Activated CD4-positive, alpha-beta memory T cell treated with anti-CD3 and anti-CD28 coated beads, Interleukin-2, amount 10 ng/mL, durations not matched to agents 7 days and 5 days (primary cell): ENCODE measurements at regions not wholly inside any gene's neighbourhood (a gene's known extent, or its start where the extent isn't known, plus 50 kb on each side); places are given as distances from the start of the nearest gene placed in this dataset.

ENCODE experiments used
- CTCF ChIA-PET: fragments of 350-600 bp; sonication (Branson Sonifier 250); formaldehyde crosslinking; loops from one replicate; lab custom pipeline; 2021; ENCODE audit warnings: antibody characterized with exemption, inconsistent platforms; lab: Charles Lee
- POLR2A ChIA-PET: fragments of 350-600 bp; sonication (Branson Sonifier 250); formaldehyde crosslinking; loops from one replicate; lab custom pipeline; 2021; ENCODE audit warnings: antibody characterized with exemption; lab: Charles Lee
- DNase-seq: peaks from one replicate; pipeline ENCODE4 v3.0.0-alpha.2; 2020
- H3K27ac Mint-ChIP-seq: one replicate; pipeline ENCODE4 v1.8.0; 2021; ENCODE audit warnings: mild to moderate bottlenecking, mixed read lengths
- H3K27me3 Mint-ChIP-seq: one replicate; pipeline ENCODE4 v1.8.0; 2021; ENCODE audit warnings: mixed read lengths
- H3K36me3 Mint-ChIP-seq: one replicate; pipeline ENCODE4 v1.8.0; 2021; ENCODE audit warnings: low read depth, mixed read lengths
- H3K4me1 Mint-ChIP-seq: one replicate; pipeline ENCODE4 v1.8.0; 2021; ENCODE audit warnings: mixed read lengths
- H3K4me3 Mint-ChIP-seq: one replicate; pipeline ENCODE4 v1.8.0; 2021; ENCODE audit warnings: mild to moderate bottlenecking, mixed read lengths
- H3K9me3 Mint-ChIP-seq: one replicate; pipeline ENCODE4 v1.8.0; 2021; ENCODE audit warnings: mixed read lengths

GRCh38 chr12:114855678-114856077 lies 171.7 kb upstream of the TBX3 start:
- no peaks in the 10 kb centered on the region for H3K27me3 Mint-ChIP-seq
- H3K27ac Mint-ChIP-seq, result no peak overlapping the region
- DNase-seq, result no peak
- H3K4me1 Mint-ChIP-seq, result no peaks in the 10 kb centered on the region
- ChIA-PET CTCF (no interaction called here), POLR2A (no interaction called here)
- no peaks in the 10 kb centered on the region for H3K36me3 Mint-ChIP-seq
- peaks cover 19% of the 10 kb centered on the region for H3K9me3 Mint-ChIP-seq
- no peak overlapping the region for H3K4me3 Mint-ChIP-seq

GRCh38 chr12:114852976-114853529 lies 169.1 kb upstream of the TBX3 start:
- no peaks in the 10 kb centered on the region for H3K36me3 Mint-ChIP-seq
- POLR2A ChIA-PET, result no interaction called here
- no peak overlapping the region for H3K4me3 Mint-ChIP-seq
- no peaks in the 10 kb centered on the region for H3K27me3 Mint-ChIP-seq
- DNase-seq, result no peak
- H3K4me1 Mint-ChIP-seq, result no peaks in the 10 kb centered on the region
- no peak overlapping the region for H3K27ac Mint-ChIP-seq
- CTCF ChIA-PET, result no interaction called here
- peaks cover 22% of the 10 kb centered on the region for H3K9me3 Mint-ChIP-seq

GRCh38 chr12:114851981-114852380 lies 168.0 kb upstream of the TBX3 start:
- CTCF ChIA-PET, result no interaction called here
- no peaks in the 10 kb centered on the region for H3K36me3 Mint-ChIP-seq

GRCh38 chr12:114850661-114851275 lies 166.8 kb upstream of the TBX3 start:
- ChIA-PET CTCF (no interaction called here), POLR2A (no interaction called here)
- H3K4me3 Mint-ChIP-seq, result no peak overlapping the region
- no peak overlapping the region for H3K27ac Mint-ChIP-seq
- H3K27me3 Mint-ChIP-seq, result no peaks in the 10 kb centered on the region
- peaks cover 23% of the 10 kb centered on the region for H3K9me3 Mint-ChIP-seq
- no peak for DNase-seq
- no peaks in the 10 kb centered on the region for H3K4me1 Mint-ChIP-seq
- H3K36me3 Mint-ChIP-seq, result no peaks in the 10 kb centered on the region

More at GRCh38 chr12:114851981-114852380, 168.0 kb upstream of the TBX3 start:
- H3K4me1 Mint-ChIP-seq, result no peaks in the 10 kb centered on the region
- POLR2A ChIA-PET, result no interaction called here
- H3K27ac Mint-ChIP-seq, result no peak overlapping the region
- H3K9me3 Mint-ChIP-seq, result peaks cover 25% of the 10 kb centered on the region
- H3K4me3 Mint-ChIP-seq, result no peak overlapping the region
- no peaks in the 10 kb centered on the region for H3K27me3 Mint-ChIP-seq
- DNase-seq, result no peak

GRCh38 chr12:114848666-114849065 lies 164.7 kb upstream of the TBX3 start:
- no peaks in the 10 kb centered on the region for H3K36me3 Mint-ChIP-seq
- no peak overlapping the region for H3K27ac Mint-ChIP-seq
- no peaks in the 10 kb centered on the region for H3K4me1 Mint-ChIP-seq
- H3K27me3 Mint-ChIP-seq, result no peaks in the 10 kb centered on the region
- CTCF ChIA-PET, result no interaction called here
- POLR2A ChIA-PET, result no interaction called here
- no peak for DNase-seq
- no peak overlapping the region for H3K4me3 Mint-ChIP-seq
- H3K9me3 Mint-ChIP-seq, result peaks cover 16% of the 10 kb centered on the region

- Mint-ChIP-seq H3K27me3 (no peaks in the 10 kb centered on the region), H3K4me3 (no peak overlapping the region), H3K4me1 (no peaks in the 10 kb centered on the region), H3K27ac (no peak overlapping the region), H3K36me3 (no peaks in the 10 kb centered on the region), H3K9me3 (peaks cover 11% of the 10 kb centered on the region)
- ChIA-PET CTCF (no interaction called here), POLR2A (no interaction called here)
- no peak for DNase-seq
These were observed 163.6 kb upstream of the TBX3 start for GRCh38 chr12:114847441-114848035.

- no peaks in the 10 kb centered on the region for H3K4me1 Mint-ChIP-seq
- ChIA-PET POLR2A (no interaction called here), CTCF (no interaction called here)
- DNase-seq, result no peak
- peaks cover 8% of the 10 kb centered on the region for H3K9me3 Mint-ChIP-seq
- no peak overlapping the region for H3K27ac Mint-ChIP-seq
- no peaks in the 10 kb centered on the region for H3K27me3 Mint-ChIP-seq
- H3K4me3 Mint-ChIP-seq, result no peak overlapping the region
- no peaks in the 10 kb centered on the region for H3K36me3 Mint-ChIP-seq
These were observed 162.8 kb upstream of the TBX3 start for GRCh38 chr12:114846771-114847170.

GRCh38 chr12:114841557-114842251 lies 157.7 kb upstream of the TBX3 start:
- DNase-seq, result no peak
- Mint-ChIP-seq H3K36me3 (no peaks in the 10 kb centered on the region), H3K9me3 (peaks cover 6% of the 10 kb centered on the region), H3K27ac (no peak overlapping the region), H3K4me3 (no peak overlapping the region), H3K4me1 (no peaks in the 10 kb centered on the region), H3K27me3 (no peaks in the 10 kb centered on the region)
- CTCF ChIA-PET, result no interaction called here
- POLR2A ChIA-PET, result no interaction called here

- no peak for DNase-seq
- ChIA-PET POLR2A (no interaction called here), CTCF (no interaction called here)
- peaks cover 6% of the 10 kb centered on the region for H3K9me3 Mint-ChIP-seq
- H3K27ac Mint-ChIP-seq, result no peak overlapping the region
- no peaks in the 10 kb centered on the region for H3K4me1 Mint-ChIP-seq
- no peaks in the 10 kb centered on the region for H3K36me3 Mint-ChIP-seq
- no peaks in the 10 kb centered on the region for H3K27me3 Mint-ChIP-seq
- H3K4me3 Mint-ChIP-seq, result no peak overlapping the region
These were observed 154.5 kb upstream of the TBX3 start for GRCh38 chr12:114838480-114838879.

GRCh38 chr12:114836609-114837008 lies 152.6 kb upstream of the TBX3 start:
- CTCF ChIA-PET, result no interaction called here
- Mint-ChIP-seq H3K27me3 (no peaks in the 10 kb centered on the region), H3K4me3 (no peak overlapping the region), H3K27ac (no peak overlapping the region), H3K36me3 (no peaks in the 10 kb centered on the region), H3K9me3 (peaks cover 4% of the 10 kb centered on the region), H3K4me1 (no peaks in the 10 kb centered on the region)
- POLR2A ChIA-PET, result no interaction called here
- DNase-seq, result no peak

GRCh38 chr12:114835031-114835430 lies 151.1 kb upstream of the TBX3 start:
- no peak for DNase-seq
- Mint-ChIP-seq H3K4me3 (no peak overlapping the region), H3K36me3 (no peaks in the 10 kb centered on the region), H3K27ac (no peak overlapping the region), H3K9me3 (peaks cover 1% of the 10 kb centered on the region), H3K4me1 (no peaks in the 10 kb centered on the region), H3K27me3 (no peaks in the 10 kb centered on the region)
- POLR2A ChIA-PET, result no interaction called here
- CTCF ChIA-PET, result no interaction called here

- ChIA-PET POLR2A (no interaction called here), CTCF (no interaction called here)
- Mint-ChIP-seq H3K27me3 (no peaks in the 10 kb centered on the region), H3K4me1 (no peaks in the 10 kb centered on the region), H3K36me3 (no peaks in the 10 kb centered on the region), H3K9me3 (no peaks in the 10 kb centered on the region), H3K27ac (no peak overlapping the region), H3K4me3 (no peak overlapping the region)
- no peak for DNase-seq
These were observed 150.6 kb upstream of the TBX3 start for GRCh38 chr12:114834621-114835020.

- Mint-ChIP-seq H3K27me3 (no peaks in the 10 kb centered on the region), H3K4me1 (no peaks in the 10 kb centered on the region), H3K4me3 (no peak overlapping the region), H3K9me3 (no peaks in the 10 kb centered on the region), H3K27ac (no peak overlapping the region), H3K36me3 (no peaks in the 10 kb centered on the region)
- ChIA-PET POLR2A (no interaction called here), CTCF (no interaction called here)
- DNase-seq, result no peak
These were observed 145.9 kb upstream of the TBX3 start for GRCh38 chr12:114829833-114830232.
